Colonic mucosa (tissue), 4 donors: ENCODE measurements at regions not wholly inside any gene's neighbourhood (a gene's known extent, or its start where the extent isn't known, plus 50 kb on each side); places are given as distances from the start of the nearest gene placed in this dataset.

Source experiments
- DNase-seq: peaks from one replicate; pipeline ENCODE4 v3.0.0-alpha.2; 2020
- H3K27ac ChIP-seq: fragments of 200-600 bp; one replicate; pipeline ENCODE4 v1.8.0; 2021
- H3K27me3 ChIP-seq: fragments of 200-600 bp; one replicate; pipeline ENCODE4 v1.8.0; 2021
- H3K36me3 ChIP-seq: fragments of 200-600 bp; one replicate; pipeline ENCODE4 v1.8.0; 2021
- H3K4me1 ChIP-seq: fragments of 200-600 bp; one replicate; pipeline ENCODE4 v1.8.0; 2021; ENCODE audit warnings: mild to moderate bottlenecking
- H3K4me3 ChIP-seq: fragments of 200-600 bp; one replicate; pipeline ENCODE4 v1.8.0; 2021
- H3K9ac ChIP-seq, 2 donors: one replicate each; pipeline ENCODE4 v1.7.0; 2013; ENCODE audit warnings: control low read depth in 2 of 2, low read depth in 2 of 2, low read length in 2 of 2
- H3K9me3 ChIP-seq: fragments of 200-600 bp; one replicate; pipeline ENCODE4 v1.8.0; 2021
- CTCF ChIP-seq: fragments of 200-600 bp; IDR thresholded peaks from one replicate; pipeline ENCODE4 v1.8.0; 2022; ENCODE audit warnings: antibody characterized with exemption, mild to moderate bottlenecking
- intact Hi-C: fragments of 100-400 bp; cut with DNase I; formaldehyde crosslinking; loops from one replicate; pipeline ENCODE4 v1.14.1; 2022
- donor health status: healthy.
- donor health status: DM: no; HTN: no; CAD: no.
- donor health status: DM: no; HTN: no; CAD: no.

- H3K4me3 ChIP-seq: no peak overlapping the region
- H3K27ac ChIP-seq: no peak overlapping the region
- no peak for DNase-seq
- no peaks in the 10 kb centered on the region for H3K9me3 ChIP-seq
- H3K36me3 ChIP-seq: no peaks in the 10 kb centered on the region
- TF ChIP-seq CTCF: no peak
- H3K9ac ChIP-seq: no peak overlapping the region
- intact Hi-C loops: no loop called here
- H3K27me3 ChIP-seq: no peaks in the 10 kb centered on the region
- no peaks in the 10 kb centered on the region for H3K4me1 ChIP-seq
These were observed 601.7 kb upstream of the ANO3 start for GRCh38 chr11:25730230-25730629.

GRCh38 chr11:25733777-25734176, 598.2 kb upstream of the ANO3 start:
- DNase-seq: no peak
- Histone ChIP-seq H3K4me3 (no peak overlapping the region), H3K36me3 (no peaks in the 10 kb centered on the region), H3K27me3 (no peaks in the 10 kb centered on the region), H3K4me1 (no peaks in the 10 kb centered on the region), H3K27ac (no peak overlapping the region), H3K9ac (no peak overlapping the region), H3K9me3 (no peaks in the 10 kb centered on the region)
- no peak for TF ChIP-seq CTCF
- intact Hi-C loops: no loop called here

DNA sequence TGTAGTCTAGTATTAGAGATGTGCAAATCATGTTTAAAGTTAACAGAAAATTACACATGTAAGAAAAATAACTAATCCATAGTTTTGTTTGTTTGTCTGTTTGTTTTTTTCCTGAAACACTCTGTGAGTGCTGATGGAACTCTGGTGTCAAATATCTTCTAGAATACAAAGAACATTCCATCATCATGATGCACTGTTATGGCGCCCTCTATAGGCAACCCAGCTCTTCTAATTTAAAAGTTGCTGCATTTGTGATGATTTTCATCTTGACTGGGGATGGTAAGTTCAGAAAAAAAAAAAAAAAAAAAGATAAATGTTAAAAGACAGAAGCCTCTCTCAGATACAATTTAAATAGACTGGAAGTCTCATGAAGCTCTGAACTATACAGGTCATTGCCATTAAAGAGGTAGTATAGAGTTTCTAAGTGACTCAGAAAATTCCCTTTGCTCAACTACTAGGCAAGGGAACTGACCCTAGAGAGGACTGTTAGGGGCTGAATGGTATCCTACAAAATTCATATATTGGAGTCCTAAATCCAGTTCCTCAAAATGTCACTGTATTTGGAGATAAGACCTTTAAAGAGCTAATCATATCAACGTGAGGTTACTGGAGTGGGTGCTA, 597.2 kb upstream of the ANO3 start:
- Histone ChIP-seq H3K4me1 (no peaks in the 10 kb centered on the region), H3K36me3 (no peaks in the 10 kb centered on the region), H3K9me3 (no peaks in the 10 kb centered on the region), H3K4me3 (no peak overlapping the region), H3K9ac (no peak overlapping the region), H3K27ac (no peak overlapping the region), H3K27me3 (no peaks in the 10 kb centered on the region)
- intact Hi-C loops: no loop called here
- no peak for TF ChIP-seq CTCF
- DNase-seq: no peak

DNA sequence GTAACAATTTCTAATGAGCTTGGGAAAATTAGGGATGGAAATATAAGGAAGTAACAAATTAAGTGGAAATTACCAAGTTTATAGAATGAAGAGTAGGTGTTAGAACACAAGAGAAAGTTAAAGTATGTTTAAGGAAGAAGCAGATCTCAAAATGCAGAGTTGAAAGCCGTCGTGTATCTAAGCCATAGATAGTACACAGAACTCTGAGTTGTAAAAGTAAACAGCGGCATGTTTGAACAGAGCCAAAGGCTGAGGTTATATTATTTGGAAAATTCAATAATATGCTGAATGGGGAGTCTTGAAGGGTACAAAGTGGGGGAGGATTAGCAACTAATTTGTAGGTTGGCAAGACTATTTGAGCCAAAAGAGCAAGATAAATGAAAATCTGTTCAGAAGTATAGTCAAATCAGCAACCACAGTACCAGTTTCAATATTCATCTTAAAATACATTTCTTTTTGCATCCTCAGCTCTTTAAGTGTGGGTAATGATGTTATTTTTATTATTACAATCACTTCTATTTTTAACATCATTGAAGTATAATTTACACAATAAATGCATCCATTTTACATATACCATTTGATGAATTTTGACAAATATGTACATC, 594.8 kb upstream of the ANO3 start:
- Histone ChIP-seq H3K36me3 (no peaks in the 10 kb centered on the region), H3K9ac (no peak overlapping the region), H3K4me1 (no peaks in the 10 kb centered on the region), H3K27ac (no peak overlapping the region), H3K27me3 (no peaks in the 10 kb centered on the region), H3K4me3 (no peak overlapping the region), H3K9me3 (no peaks in the 10 kb centered on the region)
- DNase-seq: no peak
- intact Hi-C loops: no loop called here
- no peak for TF ChIP-seq CTCF

DNA sequence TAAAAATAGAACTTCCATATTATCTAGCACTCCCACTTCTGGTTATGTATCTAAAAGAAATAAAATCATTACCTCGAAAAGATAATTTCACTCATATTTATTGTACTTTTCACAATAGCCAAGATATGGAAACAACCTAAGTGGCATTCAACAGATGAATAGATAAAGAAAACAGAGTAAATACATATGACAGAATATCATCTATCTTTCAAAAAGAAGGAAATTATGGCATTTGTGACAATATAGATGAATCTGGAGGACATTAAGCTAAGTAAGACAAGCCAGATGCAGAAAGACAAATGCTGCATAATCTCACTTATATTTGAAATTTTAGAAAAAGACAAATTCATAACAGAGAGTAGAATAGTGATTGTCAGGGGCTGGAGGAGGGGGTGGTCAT, 590.0 kb upstream of the ANO3 start:
- Histone ChIP-seq H3K9me3 (no peaks in the 10 kb centered on the region), H3K9ac (no peak overlapping the region), H3K36me3 (no peaks in the 10 kb centered on the region), H3K27me3 (no peaks in the 10 kb centered on the region), H3K4me3 (no peak overlapping the region), H3K4me1 (no peaks in the 10 kb centered on the region), H3K27ac (no peak overlapping the region)
- intact Hi-C loops: no loop called here
- TF ChIP-seq CTCF: no peak
- no peak for DNase-seq
